MM.1S (cell line): ENCODE measurements at regions not wholly inside any gene's neighbourhood (a gene's known extent, or its start where the extent isn't known, plus 50 kb on each side); places are given as distances from the start of the nearest gene placed in this dataset.

Experiments used
- EZH2 ChIP-seq: fragments of 300-600 bp; sonication (generic); optimal IDR thresholded peaks from 2 replicates; pipeline ENCODE3; 2017; ENCODE audit warnings: low read depth, mild to moderate bottlenecking, antibody characterized with exemption, low read length, mixed read lengths
- TF ChIP-seq, protein P1 (sequence below): fragments of 300-600 bp; sonication (generic); IDR thresholded peaks from 2 replicates; pipeline ENCODE4 v1.5.1; 2016; ENCODE audit warnings: antibody characterized with exemption, low read length, mixed read lengths

DNA sequence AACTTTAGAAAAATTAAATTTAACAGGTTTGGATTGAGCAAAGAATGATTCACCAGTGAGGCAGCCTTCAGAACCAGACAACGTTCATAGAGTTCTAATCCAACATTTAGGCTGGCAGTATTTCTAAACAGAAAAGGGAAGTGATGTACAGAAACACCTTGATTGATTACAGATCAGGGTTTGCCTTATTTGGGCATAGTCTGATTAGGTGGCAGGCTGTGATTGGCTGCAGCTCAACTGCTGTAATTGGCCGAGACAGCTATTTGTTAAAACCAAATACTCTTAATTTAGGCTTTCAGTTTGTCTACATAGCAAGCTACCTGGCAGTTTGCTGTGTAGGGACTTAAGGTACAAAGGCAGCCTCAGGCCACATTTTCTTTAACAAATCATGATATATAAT, 802.5 kb downstream of the IPMK start:
- TF ChIP-seq, protein P1, sequence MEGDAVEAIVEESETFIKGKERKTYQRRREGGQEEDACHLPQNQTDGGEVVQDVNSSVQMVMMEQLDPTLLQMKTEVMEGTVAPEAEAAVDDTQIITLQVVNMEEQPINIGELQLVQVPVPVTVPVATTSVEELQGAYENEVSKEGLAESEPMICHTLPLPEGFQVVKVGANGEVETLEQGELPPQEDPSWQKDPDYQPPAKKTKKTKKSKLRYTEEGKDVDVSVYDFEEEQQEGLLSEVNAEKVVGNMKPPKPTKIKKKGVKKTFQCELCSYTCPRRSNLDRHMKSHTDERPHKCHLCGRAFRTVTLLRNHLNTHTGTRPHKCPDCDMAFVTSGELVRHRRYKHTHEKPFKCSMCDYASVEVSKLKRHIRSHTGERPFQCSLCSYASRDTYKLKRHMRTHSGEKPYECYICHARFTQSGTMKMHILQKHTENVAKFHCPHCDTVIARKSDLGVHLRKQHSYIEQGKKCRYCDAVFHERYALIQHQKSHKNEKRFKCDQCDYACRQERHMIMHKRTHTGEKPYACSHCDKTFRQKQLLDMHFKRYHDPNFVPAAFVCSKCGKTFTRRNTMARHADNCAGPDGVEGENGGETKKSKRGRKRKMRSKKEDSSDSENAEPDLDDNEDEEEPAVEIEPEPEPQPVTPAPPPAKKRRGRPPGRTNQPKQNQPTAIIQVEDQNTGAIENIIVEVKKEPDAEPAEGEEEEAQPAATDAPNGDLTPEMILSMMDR = no peak
- TF ChIP-seq EZH2 = no peak
